Upper lobe of left lung (tissue), 4 donors: ENCODE measurements at regions not wholly inside any gene's neighbourhood (a gene's known extent, or its start where the extent isn't known, plus 50 kb on each side); places are given as distances from the start of the nearest gene placed in this dataset.
"Not testable (repeated sequence)": the region's sequence is repeated elsewhere in the genome, so short reads cannot be mapped to it uniquely, and the experiment has no call there.

ENCODE experiments used
- CTCF ChIP-seq, 6 experiments: fragments of 450-650 bp in 4 of 6; fragments of 200-600 bp in 2 of 6; sonication (generic) in 2 of 6; IDR thresholded peaks; one replicate each; pipeline ENCODE4 v1.5.1; 2016 to 2019; ENCODE audit warnings: antibody characterized with exemption in 6 of 6
- EP300 ChIP-seq, 4 donors: sonication (generic); formaldehyde crosslinking; IDR thresholded peaks; one replicate each; pipeline ENCODE4 v1.5.1; 2017; ENCODE audit warnings: antibody characterized with exemption in 4 of 4, control low read depth in 2 of 4
- POLR2A ChIP-seq, 4 donors: fragments of 450-650 bp; IDR thresholded peaks; one replicate each; pipeline ENCODE4 v1.5.1; 2016 to 2017; ENCODE audit warnings: antibody characterized with exemption in 4 of 4, mild to moderate bottlenecking in 2 of 4

GRCh38 chr13:24944073-24944472, 151.9 kb upstream of the PABPC3 start:
- not testable (repeated sequence) for TF ChIP-seq EP300, POLR2A, CTCF (IDR thresholded peaks at IDR 0.05)
